OCI-LY7 (cell line): ENCODE measurements at regions not wholly inside any gene's neighbourhood (a gene's known extent, or its start where the extent isn't known, plus 50 kb on each side); places are given as distances from the start of the nearest gene placed in this dataset.

ENCODE experiments used
- EZH2phosphoT487 ChIP-seq: fragments of 200-600 bp; sonication (generic); IDR thresholded peaks from 2 replicates; pipeline ENCODE4 v1.6.1; 2018; ENCODE audit warnings: low read depth, borderline replicate concordance, mild to moderate bottlenecking, mixed run types, antibody characterized with exemption, low read length, moderate library complexity, mixed read lengths
- TF ChIP-seq, protein P1 (sequence below): fragments of 200-600 bp; sonication (generic); conservative IDR thresholded peaks from 2 replicates; pipeline ENCODE4 v1.5.1; 2014; ENCODE audit warnings: mild to moderate bottlenecking, antibody characterized with exemption, low read length, moderate library complexity, mixed read lengths

DNA sequence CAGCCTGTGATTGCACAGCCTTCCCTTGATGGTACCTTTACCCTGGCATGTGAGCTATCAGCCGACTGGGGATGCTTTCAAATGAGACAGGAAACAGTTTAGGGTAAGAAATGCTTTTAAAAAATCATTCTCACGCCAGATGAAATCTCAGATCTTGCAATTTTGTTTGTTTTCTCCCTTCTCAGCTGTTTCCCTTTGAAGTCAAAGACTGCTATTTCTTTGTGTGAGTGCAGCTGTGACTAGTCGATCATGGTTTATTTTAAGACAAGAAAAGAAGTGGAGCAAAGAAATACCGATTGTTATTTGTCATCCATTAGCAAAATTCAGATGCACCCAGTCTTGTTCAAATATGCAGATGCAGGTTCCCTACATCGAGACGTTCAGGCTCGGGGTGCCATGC is 489.7 kb downstream of the QKI start:
- TF ChIP-seq, protein P1, sequence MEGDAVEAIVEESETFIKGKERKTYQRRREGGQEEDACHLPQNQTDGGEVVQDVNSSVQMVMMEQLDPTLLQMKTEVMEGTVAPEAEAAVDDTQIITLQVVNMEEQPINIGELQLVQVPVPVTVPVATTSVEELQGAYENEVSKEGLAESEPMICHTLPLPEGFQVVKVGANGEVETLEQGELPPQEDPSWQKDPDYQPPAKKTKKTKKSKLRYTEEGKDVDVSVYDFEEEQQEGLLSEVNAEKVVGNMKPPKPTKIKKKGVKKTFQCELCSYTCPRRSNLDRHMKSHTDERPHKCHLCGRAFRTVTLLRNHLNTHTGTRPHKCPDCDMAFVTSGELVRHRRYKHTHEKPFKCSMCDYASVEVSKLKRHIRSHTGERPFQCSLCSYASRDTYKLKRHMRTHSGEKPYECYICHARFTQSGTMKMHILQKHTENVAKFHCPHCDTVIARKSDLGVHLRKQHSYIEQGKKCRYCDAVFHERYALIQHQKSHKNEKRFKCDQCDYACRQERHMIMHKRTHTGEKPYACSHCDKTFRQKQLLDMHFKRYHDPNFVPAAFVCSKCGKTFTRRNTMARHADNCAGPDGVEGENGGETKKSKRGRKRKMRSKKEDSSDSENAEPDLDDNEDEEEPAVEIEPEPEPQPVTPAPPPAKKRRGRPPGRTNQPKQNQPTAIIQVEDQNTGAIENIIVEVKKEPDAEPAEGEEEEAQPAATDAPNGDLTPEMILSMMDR: no peak
- no peak for TF ChIP-seq EZH2phosphoT487
